ENCODE measurements at regions not wholly inside any gene's neighbourhood (a gene's known extent, or its start where the extent isn't known, plus 50 kb on each side); places are given as distances from the start of the nearest gene placed in this dataset.

DNA sequence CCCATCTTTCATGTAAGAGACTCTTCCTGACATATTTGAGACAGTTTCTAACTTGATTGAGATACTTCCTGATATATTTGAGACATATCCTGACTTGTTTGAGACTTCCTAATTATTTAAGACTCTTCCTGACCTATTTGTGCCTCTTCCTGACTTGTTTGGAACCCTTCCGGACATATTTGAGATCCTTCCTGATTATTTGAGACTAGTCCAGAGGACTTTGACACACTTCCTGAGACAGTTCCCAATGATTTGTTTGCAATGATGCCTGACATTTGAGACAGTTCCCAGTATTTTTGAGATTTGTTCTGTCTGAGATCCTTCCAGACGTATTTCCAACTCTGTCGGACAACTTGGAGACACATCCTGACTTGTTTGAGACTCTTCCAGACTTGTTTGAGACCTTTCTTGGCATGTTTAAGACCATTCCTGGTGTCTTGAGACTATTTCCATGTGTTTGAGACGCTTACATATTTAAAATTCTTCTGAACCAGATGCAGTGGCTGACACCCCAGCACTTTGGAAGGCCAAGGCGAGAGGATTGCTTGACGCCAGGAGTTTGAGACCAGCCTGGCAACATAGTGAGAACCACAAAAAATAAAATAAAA, 118.9 kb upstream of the USP9X start:
- Histone ChIP-seq H4K20me1 (ENCODE audit: insufficient read depth, low read length) (no peaks in the 10 kb centered on the region), H3K79me2 (ENCODE audit: insufficient read depth, low read length) (no peaks in the 10 kb centered on the region), H3F3A (ENCODE audit: insufficient read depth, low read length) (no peaks in the 10 kb centered on the region), H3K4me1 (ENCODE audit: insufficient read depth, low read length, severe bottlenecking) (no peaks in the 10 kb centered on the region), H3K4me3 (ENCODE audit: low read depth, low read length, poor library complexity, severe bottlenecking) (no peak overlapping the region), H3K27me3 (ENCODE audit: insufficient read depth, low read length) (no peaks in the 10 kb centered on the region), H3K27ac (ENCODE audit: low read depth, low read length, poor library complexity, severe bottlenecking) (no peak overlapping the region), H3K4me2 (ENCODE audit: low read length) (no peak overlapping the region), H3K9ac (ENCODE audit: low read length) (no peak overlapping the region), H2AFZ (ENCODE audit: low read length) (no peak overlapping the region), H3K9me3 (ENCODE audit: low read length) (no peaks in the 10 kb centered on the region), H3K9me2 (ENCODE audit: low read depth, low read length) (no peaks in the 10 kb centered on the region), H3K36me3 (ENCODE audit: insufficient read depth, low read length) (no peaks in the 10 kb centered on the region)
- TF ChIP-seq, protein P1, sequence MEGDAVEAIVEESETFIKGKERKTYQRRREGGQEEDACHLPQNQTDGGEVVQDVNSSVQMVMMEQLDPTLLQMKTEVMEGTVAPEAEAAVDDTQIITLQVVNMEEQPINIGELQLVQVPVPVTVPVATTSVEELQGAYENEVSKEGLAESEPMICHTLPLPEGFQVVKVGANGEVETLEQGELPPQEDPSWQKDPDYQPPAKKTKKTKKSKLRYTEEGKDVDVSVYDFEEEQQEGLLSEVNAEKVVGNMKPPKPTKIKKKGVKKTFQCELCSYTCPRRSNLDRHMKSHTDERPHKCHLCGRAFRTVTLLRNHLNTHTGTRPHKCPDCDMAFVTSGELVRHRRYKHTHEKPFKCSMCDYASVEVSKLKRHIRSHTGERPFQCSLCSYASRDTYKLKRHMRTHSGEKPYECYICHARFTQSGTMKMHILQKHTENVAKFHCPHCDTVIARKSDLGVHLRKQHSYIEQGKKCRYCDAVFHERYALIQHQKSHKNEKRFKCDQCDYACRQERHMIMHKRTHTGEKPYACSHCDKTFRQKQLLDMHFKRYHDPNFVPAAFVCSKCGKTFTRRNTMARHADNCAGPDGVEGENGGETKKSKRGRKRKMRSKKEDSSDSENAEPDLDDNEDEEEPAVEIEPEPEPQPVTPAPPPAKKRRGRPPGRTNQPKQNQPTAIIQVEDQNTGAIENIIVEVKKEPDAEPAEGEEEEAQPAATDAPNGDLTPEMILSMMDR (IDR thresholded peaks at IDR 0.05; ENCODE audit: low read length), result no peak
- TF ChIP-seq EZH2 (IDR thresholded peaks at IDR 0.05; ENCODE audit: borderline replicate concordance, low read length), result no peak

DNA sequence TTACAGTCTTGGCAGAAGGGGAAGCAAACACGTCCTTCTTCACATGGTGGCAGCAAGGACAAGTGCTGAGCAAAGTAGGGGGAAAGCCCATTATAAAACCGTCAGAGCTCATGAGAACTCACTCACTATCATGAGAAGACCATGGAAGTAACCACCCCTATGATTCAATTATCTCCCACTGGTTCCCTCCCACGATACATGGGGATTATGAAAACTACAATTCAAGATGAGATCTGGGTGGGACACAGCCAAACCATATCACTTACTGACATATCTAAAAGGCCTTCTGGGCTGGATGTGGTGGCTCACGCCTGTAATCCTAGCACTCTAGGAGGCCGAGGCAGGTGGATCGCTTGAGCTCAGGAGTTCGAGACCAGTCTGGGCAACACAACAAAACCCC, 117.1 kb upstream of the USP9X start:
- Histone ChIP-seq H3K4me1 (ENCODE audit: insufficient read depth, low read length, severe bottlenecking) (no peaks in the 10 kb centered on the region), H3K27me3 (ENCODE audit: insufficient read depth, low read length) (no peaks in the 10 kb centered on the region), H3K36me3 (ENCODE audit: insufficient read depth, low read length) (no peaks in the 10 kb centered on the region), H3K9me2 (ENCODE audit: low read depth, low read length) (no peaks in the 10 kb centered on the region), H2AFZ (ENCODE audit: low read length) (no peak overlapping the region), H3F3A (ENCODE audit: insufficient read depth, low read length) (no peaks in the 10 kb centered on the region), H3K4me3 (ENCODE audit: low read depth, low read length, poor library complexity, severe bottlenecking) (no peak overlapping the region), H3K27ac (ENCODE audit: low read depth, low read length, poor library complexity, severe bottlenecking) (no peak overlapping the region), H3K9me3 (ENCODE audit: low read length) (no peaks in the 10 kb centered on the region), H3K9ac (ENCODE audit: low read length) (no peak overlapping the region), H3K4me2 (ENCODE audit: low read length) (no peak overlapping the region), H3K79me2 (ENCODE audit: insufficient read depth, low read length) (no peaks in the 10 kb centered on the region), H4K20me1 (ENCODE audit: insufficient read depth, low read length) (no peaks in the 10 kb centered on the region)
- TF ChIP-seq, protein P1 (IDR thresholded peaks at IDR 0.05; ENCODE audit: low read length), result no peak
- TF ChIP-seq EZH2 (IDR thresholded peaks at IDR 0.05; ENCODE audit: borderline replicate concordance, low read length), result no peak

DNA sequence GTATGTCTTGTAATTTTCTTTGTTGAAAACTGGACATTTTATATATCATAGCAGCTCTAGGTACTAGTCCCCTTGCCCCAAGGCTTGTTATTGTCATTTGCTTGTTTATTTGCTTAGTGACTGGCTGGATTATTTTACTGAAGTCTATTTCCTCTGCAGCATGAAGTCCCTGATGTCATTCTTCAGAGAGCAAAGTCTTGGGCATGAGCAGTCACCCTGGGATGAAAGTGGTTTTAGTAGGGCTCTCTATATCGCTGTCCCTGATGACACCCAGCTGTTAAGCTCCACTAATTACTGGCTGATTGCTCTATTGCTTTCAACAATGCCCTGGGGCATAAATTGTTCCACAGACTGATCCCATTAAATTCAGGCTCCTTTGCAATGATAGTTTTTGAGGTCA, 113.5 kb upstream of the USP9X start:
- Histone ChIP-seq H3K27ac (ENCODE audit: low read depth, low read length, poor library complexity, severe bottlenecking) (no peak overlapping the region), H3K4me3 (ENCODE audit: low read depth, low read length, poor library complexity, severe bottlenecking) (no peak overlapping the region), H3K9ac (ENCODE audit: low read length) (no peak overlapping the region), H3K4me1 (ENCODE audit: insufficient read depth, low read length, severe bottlenecking) (no peaks in the 10 kb centered on the region), H3K36me3 (ENCODE audit: insufficient read depth, low read length) (no peaks in the 10 kb centered on the region), H4K20me1 (ENCODE audit: insufficient read depth, low read length) (no peaks in the 10 kb centered on the region), H3F3A (ENCODE audit: insufficient read depth, low read length) (no peaks in the 10 kb centered on the region), H3K9me2 (ENCODE audit: low read depth, low read length) (no peaks in the 10 kb centered on the region), H3K9me3 (ENCODE audit: low read length) (no peaks in the 10 kb centered on the region), H3K79me2 (ENCODE audit: insufficient read depth, low read length) (no peaks in the 10 kb centered on the region), H3K27me3 (ENCODE audit: insufficient read depth, low read length) (no peaks in the 10 kb centered on the region), H3K4me2 (ENCODE audit: low read length) (no peak overlapping the region), H2AFZ (ENCODE audit: low read length) (no peak overlapping the region)
- TF ChIP-seq, protein P1 (IDR thresholded peaks at IDR 0.05; ENCODE audit: low read length), result no peak
- TF ChIP-seq EZH2 (IDR thresholded peaks at IDR 0.05; ENCODE audit: borderline replicate concordance, low read length), result no peak
